Fibroblast of skin of back (primary cell): ENCODE measurements at regions not wholly inside any gene's neighbourhood (a gene's known extent, or its start where the extent isn't known, plus 50 kb on each side); places are given as distances from the start of the nearest gene placed in this dataset.
"Not testable (repeated sequence)": the region's sequence is repeated elsewhere in the genome, so short reads cannot be mapped to it uniquely, and the experiment has no call there.

Experiments used
- DNase-seq: peaks from one replicate; pipeline ENCODE4 v3.0.0-alpha.2; 2013

- DNase-seq: no peak
Measured at GRCh38 chr6:115216835-115217234, 843.9 kb downstream of the FRK start.

DNA sequence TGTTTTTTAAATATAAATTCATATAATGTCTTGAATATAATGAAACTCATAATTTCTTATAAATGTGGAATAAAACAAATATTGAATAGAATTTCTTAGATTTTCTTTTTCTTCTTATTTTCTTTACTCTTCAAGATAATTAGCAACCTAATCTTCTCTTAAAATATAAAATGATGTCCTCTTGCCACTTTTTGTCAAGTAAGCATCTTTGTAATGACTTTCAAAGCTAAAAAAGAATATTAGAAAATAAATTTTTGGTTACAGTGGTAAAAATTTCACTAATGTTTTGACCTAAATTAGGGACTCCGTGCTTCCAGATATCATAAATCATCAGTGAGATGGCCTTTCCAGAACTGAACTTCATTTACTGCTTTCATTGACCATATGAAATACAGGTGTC, 846.4 kb downstream of the FRK start:
- no peak for DNase-seq

- no peak for DNase-seq
Measured at GRCh38 chr6:115203381-115203780, 857.3 kb downstream of the FRK start.

- DNase-seq: no peak
Measured at GRCh38 chr6:115194981-115195638, 852.3 kb upstream of the HS3ST5 start.

- no peak for DNase-seq
Measured at GRCh38 chr6:115191989-115192388, 849.2 kb upstream of the HS3ST5 start.

DNA sequence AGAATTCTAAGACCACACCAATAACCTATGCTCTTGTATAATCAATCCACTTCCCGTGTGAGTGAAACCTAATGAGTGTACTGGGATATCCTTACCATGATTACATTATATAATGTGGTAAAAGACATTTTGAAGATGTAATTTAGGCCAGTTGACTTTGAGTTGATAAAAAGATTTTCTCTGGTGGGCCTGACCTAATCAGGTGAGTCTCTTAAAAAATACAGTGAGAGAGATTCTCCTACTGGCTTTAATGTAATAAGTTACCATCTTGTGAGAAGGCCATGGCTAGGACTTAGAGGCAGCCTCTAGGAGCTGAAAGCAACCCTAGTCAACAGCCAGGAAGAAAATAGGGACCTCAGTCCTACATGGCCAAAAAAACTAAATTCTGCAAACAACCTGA, 847.7 kb upstream of the HS3ST5 start:
- DNase-seq: no peak

DNA sequence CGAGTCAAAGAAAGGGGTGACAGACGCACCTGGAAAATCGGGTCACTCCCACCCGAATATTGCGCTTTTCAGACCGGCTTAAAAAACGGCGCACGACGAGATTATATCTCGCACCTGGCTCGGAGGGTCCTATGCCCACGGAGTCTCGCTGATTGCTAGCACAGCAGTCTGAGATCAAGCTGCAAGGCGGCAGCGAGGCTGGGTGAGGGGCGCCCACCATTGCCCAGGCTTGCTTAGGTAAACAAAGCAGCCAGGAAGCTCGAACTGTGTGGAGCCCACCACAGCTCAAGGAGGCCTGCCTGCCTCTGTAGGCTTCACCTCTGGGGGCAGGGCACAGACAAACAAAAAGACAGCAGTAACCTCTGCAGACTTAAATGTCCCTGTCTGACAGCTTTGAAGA, 832.6 kb upstream of the HS3ST5 start:
- not testable (repeated sequence) for DNase-seq

DNA sequence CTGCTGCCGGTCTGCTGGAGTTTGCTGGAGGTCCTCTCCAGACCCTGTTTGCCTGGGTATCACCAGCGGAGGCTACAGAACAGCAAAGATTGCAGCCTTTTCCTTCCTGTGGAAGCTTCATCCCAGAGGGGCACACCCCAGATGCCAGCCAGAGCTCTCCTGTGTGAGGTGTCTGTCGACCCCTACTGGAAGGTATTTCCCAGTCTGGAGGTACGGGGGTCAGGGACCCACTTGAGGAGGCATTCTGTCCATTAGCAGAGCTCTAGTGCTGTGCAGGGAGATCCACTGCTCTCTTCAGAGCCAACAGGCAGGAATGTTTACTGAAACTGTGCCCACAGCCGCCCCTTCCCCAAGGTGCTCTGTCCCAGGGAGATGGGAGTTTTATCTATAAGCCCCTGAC, 823.1 kb upstream of the HS3ST5 start:
- DNase-seq: not testable (repeated sequence)

DNA sequence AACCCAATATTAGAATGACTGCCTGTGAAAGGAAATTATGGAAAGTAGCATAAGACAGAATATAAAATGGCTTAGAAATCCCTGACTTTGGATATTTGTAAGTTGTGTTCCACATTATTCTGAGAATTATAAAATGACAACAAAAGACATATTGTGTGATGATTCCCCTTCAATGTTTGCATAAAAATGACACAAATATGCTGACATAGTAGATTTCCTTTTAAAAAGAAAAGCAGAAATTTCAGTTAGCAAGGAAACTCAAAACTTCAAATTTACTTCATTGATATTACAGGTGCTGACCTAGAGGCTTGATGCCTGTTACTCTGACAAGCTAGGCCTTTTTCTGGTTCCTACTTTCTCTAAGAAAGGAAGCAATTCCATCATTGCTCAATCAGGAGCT, 816.9 kb upstream of the HS3ST5 start:
- DNase-seq: no peak

- DNase-seq: no peak
Measured at GRCh38 chr6:115137910-115138309, 795.1 kb upstream of the HS3ST5 start.

DNA sequence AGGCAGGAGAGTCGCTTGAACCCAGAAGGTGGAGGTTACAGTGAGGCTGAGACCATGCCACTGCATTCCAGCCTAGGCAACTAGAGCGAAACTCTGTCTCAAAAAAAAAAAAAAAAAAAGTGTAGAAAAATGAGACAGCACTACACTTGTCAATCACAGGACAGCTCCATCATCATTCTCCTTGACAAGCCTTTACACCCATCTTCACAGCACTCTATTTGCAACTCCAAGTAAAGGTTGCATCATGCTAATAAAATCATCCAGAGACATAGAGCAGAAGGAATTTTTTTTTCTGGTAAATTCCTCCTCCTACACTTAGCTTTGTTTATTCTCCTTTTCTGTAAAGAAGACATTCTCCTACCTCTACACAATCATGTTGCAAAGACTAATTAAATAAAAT, 791.0 kb upstream of the HS3ST5 start:
- no peak for DNase-seq

DNA sequence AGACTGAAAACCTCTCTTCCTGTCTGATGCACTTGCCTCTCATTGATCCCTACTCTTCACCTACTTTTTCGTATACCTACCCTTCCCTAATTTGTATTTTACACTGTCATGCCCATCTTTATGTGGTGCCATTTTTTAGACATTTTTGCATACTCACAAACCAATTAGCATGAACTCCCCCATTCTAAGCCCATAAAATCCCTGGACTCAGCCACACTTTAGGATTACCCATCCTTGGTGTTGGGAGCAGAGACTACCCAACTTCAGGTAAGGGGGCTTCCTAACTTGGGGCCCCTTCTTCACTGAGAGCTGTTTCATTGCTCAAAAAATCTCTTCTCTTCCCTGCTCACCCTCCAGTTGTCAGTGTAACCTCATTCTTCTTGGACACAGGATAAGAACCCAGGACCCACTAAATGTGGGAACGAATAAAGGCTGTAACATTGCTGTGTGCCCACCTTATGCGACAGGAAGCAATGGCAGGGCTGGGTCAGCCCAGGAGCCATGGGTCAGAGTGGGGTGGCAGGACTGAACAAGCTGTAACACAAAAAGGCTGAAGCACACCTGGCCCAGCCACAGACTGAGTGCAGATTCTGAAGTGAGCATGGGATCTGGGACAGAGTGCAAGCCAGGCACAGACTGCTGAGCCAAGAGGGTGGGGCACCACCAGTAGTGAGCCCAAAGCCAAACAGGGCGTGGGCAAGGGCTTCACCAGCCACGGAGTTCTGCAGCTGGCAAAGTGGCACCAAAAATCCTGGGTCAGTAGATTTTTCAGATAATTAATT, 789.1 kb upstream of the HS3ST5 start:
- no peak for DNase-seq

DNA sequence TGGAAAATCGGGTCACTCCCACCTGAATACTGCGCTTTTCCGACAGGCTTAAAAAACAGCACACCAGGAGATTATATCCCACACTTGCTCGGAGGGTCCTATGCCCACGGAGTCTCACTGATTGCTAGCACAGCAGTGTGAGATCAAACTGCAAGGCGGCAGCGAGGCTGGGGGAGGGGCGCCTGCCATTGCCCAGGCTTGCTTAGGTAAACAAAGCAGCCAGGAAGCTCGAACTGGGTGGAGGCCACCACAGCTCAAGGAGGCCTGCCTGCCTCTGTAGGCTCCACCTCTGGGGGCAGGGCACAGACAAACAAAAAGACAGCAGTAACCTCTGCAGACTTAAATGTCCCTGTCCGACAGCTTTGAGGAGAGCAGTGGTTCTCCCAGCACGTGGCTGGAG, 778.7 kb upstream of the HS3ST5 start:
- DNase-seq: not testable (repeated sequence)

DNA sequence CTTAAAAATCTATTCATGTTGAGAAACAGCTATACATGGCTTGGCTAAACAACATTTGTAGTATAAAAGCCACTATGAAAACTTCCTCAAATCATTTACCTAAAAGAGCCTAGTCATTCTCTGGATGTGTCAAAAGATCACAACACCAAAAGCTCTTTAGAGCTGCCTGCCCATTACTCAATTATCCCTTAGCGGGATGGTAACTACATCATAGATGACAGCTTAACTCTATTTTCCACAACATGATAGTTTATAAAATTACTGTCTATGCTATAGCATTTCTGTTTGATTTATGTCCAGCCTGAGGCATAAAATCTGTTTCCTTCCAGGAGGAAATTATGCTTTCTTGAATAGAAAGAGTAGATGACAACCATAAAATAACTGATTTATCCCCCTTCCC, 777.6 kb upstream of the HS3ST5 start:
- no peak for DNase-seq

GRCh38 chr6:115091461-115091860, 748.6 kb upstream of the HS3ST5 start:
- peak; percentile 29 for DNase-seq

DNA sequence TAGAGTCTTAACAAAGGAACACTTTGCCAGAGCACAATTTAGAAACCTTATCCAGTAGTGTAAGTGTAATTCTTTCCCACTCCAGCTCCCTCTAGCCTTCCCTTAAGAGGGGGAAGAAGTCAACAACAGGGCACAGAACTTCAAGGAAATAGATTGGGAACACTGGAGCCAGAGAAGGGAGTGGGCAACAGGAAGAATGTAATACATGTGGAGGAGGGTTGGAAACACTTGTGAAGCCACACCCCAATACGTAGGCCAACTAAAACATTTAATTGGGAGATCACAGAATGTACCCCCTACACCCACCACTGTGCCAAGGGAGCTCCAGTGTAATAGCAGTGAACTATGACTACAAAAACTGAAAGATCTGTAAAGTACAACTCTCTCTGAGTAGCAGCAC, 735.7 kb upstream of the HS3ST5 start:
- no peak for DNase-seq

GRCh38 chr6:115071962-115072361, 729.1 kb upstream of the HS3ST5 start:
- DNase-seq: peak; percentile 24

DNA sequence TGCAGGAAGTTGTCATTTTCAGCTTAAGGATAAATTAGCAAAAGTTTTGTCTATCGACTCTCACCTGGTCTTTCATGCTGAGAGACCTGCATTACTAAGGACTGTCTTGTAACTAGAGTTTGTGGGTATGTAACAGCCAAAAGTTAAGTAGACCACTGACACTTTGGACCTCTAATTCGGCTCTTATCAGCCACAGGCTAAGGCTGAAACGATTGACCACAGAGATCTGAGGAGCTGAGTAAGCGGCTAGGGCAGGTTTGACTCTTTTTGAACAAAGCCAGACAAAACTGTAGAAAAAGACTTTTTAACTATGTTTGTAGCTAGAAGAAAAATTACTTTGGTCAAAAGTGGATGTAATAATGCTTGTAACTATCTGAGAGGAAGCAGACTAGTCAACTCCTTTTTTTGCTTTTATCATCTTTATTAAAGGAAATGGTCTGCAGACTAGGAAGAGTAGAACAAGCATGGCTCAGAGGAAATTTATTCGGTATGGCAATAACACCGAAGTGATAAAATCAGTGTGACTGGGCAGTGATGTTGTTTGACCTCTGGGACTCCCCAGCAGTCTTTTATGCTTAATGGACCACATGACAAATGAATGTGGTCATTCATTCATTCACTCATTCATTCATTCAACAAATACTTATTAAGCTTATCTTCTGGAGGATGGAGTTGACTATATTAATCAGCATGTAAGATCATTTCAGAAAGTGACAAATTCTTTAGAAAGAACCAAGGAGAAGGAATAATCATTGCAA, 725.0 kb upstream of the HS3ST5 start:
- DNase-seq: no peak

- no peak for DNase-seq
Measured at GRCh38 chr6:115064680-115065079, 721.9 kb upstream of the HS3ST5 start.

GRCh38 chr6:115060581-115060980, 717.8 kb upstream of the HS3ST5 start:
- DNase-seq: no peak

GRCh38 chr6:115058414-115059211, 715.8 kb upstream of the HS3ST5 start:
- DNase-seq: no peak

DNA sequence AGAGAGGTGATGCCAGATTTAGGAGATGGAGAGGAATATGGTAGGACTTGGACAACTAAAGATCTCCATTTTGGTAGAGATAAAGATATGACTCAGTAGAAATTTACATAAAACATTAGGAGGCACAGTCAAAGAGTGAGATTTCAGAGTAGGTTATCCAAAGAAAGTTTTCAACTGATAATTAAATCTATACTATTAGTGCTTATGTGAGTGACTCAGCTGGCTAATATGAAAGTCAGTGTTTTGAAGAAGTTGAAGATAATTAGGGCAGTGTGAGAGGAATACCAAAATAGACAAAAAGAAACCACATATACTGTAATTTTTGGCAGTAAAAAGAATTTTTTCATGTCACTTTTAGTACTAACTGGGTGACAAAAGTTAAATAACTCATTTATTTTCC, 712.8 kb upstream of the HS3ST5 start:
- no peak for DNase-seq

DNA sequence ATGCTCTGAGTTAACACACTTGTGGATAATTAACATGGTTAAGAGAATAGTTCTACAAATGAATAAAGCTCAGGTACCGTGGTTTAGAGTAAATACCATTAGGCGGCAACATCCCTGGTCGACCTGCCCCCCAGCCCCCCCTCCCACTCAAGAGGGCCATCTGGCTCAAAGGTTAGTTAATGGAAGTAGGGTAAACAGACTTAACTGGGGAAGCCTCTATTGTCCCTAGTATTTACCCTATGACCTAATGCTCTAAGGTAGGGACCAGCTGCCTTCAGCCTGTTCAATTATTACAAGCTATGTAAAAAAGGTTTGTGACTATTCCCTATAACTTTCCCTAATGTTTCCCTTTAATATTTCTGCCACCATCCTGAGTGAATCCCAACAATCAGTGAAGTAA, 711.4 kb upstream of the HS3ST5 start:
- DNase-seq: not testable (repeated sequence)
